IMR-90 (cell line): ENCODE measurements at regions not wholly inside any gene's neighbourhood (a gene's known extent, or its start where the extent isn't known, plus 50 kb on each side); places are given as distances from the start of the nearest gene placed in this dataset.

Experiments
- ATAC-seq: fragments of 200-7000 bp; cut with Tn5 transposase; 2 replicates; pipeline ENCODE4 v1.9.1; 2020; ENCODE audit warnings: low read depth, mild to moderate bottlenecking, moderate library complexity
- BruUV-seq: library from RNA; stranded (reverse); fragments of 400-500 nt; replicated peaks from 2 replicates; lab custom pipeline; 2021; lab: Mats Ljungman, UMichigan
- CTCF ChIA-PET: fragments of 300-600 bp; formaldehyde crosslinking; extraction: SDS; loops from one replicate; lab custom pipeline; 2021; ENCODE audit warnings: antibody characterized with exemption; lab: Yijun Ruan, JAX
- POLR2A ChIA-PET: fragments of 300-600 bp; sonication (Branson Sonifier 250); formaldehyde crosslinking; loops from one replicate; lab custom pipeline; 2022; ENCODE audit warnings: antibody characterized with exemption; ENCODE audit not compliant: unreplicated experiment; lab: Charles Lee
- DNase-seq: peaks from one replicate; pipeline ENCODE4 v3.0.0; 2013
- H2AFZ ChIP-seq: replicated peaks from 2 replicates; pipeline ENCODE3; 2013; ENCODE audit warnings: low read length, mild to moderate bottlenecking; ENCODE audit not compliant: poor library complexity
- H2AK5ac ChIP-seq: 2 replicates; pipeline ENCODE4 v1.6.1; 2013; ENCODE audit warnings: low read depth, low read length, inconsistent platforms
- H2AK9ac ChIP-seq: replicated peaks from 2 replicates; pipeline ENCODE3; 2013; ENCODE audit warnings: mild to moderate bottlenecking, low read depth, low read length, moderate library complexity; ENCODE audit not compliant: poor library complexity
- H2BK120ac ChIP-seq: 2 replicates; pipeline ENCODE4 v1.6.1; 2013; ENCODE audit warnings: low read depth, low read length, inconsistent platforms
- H2BK15ac ChIP-seq: 3 replicates; pipeline ENCODE4 v1.6.1; 2013; ENCODE audit warnings: low read depth, low read length, inconsistent platforms
- H2BK20ac ChIP-seq: 2 replicates; pipeline ENCODE4 v1.6.1; 2013; ENCODE audit warnings: low read depth, mild to moderate bottlenecking, inconsistent platforms, low read length, moderate library complexity
- H2BK5ac ChIP-seq: 2 replicates; pipeline ENCODE4 v1.6.1; 2013; ENCODE audit warnings: mild to moderate bottlenecking, low read depth, low read length, inconsistent platforms; ENCODE audit not compliant: poor library complexity, severe bottlenecking
- H3K14ac ChIP-seq: replicated peaks from 2 replicates; pipeline ENCODE4 v1.6.1; 2013; ENCODE audit warnings: low read depth, low read length, inconsistent platforms
- H3K18ac ChIP-seq: 2 replicates; pipeline ENCODE4 v1.6.1; 2013; ENCODE audit warnings: low read depth, low read length, control low read depth
- H3K23ac ChIP-seq: 2 replicates; pipeline ENCODE4 v1.6.1; 2013; ENCODE audit warnings: low read depth, low read length, inconsistent platforms
- H3K27ac ChIP-seq: 2 replicates; pipeline ENCODE4 v1.5.1; 2013; ENCODE audit warnings: mild to moderate bottlenecking, control low read depth, low read length; ENCODE audit not compliant: insufficient read depth
- H3K27me3 ChIP-seq: 2 replicates; pipeline ENCODE4 v1.6.1; 2013; ENCODE audit warnings: low read length; ENCODE audit not compliant: control insufficient read depth, insufficient read depth
- H3K36me3 ChIP-seq: 2 replicates; pipeline ENCODE4 v1.6.1; 2013; ENCODE audit warnings: low read length, mixed read lengths; ENCODE audit not compliant: control insufficient read depth, insufficient read depth
- H3K4ac ChIP-seq: 2 replicates; pipeline ENCODE4 v1.6.1; 2013; ENCODE audit warnings: low read depth, low read length, inconsistent platforms
- H3K4me1 ChIP-seq: 2 replicates; pipeline ENCODE4 v1.6.1; 2013; ENCODE audit warnings: low read length, mixed read lengths; ENCODE audit not compliant: control insufficient read depth, insufficient read depth
- H3K4me2 ChIP-seq: 2 replicates; pipeline ENCODE4 v1.6.1; 2013; ENCODE audit warnings: low read depth, mild to moderate bottlenecking, control low read depth, low read length, moderate library complexity
- H3K4me3 ChIP-seq: 2 replicates; pipeline ENCODE4 v1.5.1; 2013; ENCODE audit warnings: low read depth, mild to moderate bottlenecking, control low read depth, low read length, moderate library complexity; ENCODE audit not compliant: insufficient read depth
- H3K56ac ChIP-seq: 2 replicates; pipeline ENCODE4 v1.6.1; 2013; ENCODE audit warnings: low read length, inconsistent platforms; ENCODE audit not compliant: insufficient read depth; ENCODE audit errors: extremely low read depth
- H3K79me1 ChIP-seq, 2 experiments: 2 replicates each; pipeline ENCODE4 v1.6.1; 2013; ENCODE audit warnings: low read length in 2 of 2, inconsistent platforms in 1 of 2, low read depth in 1 of 2
- H3K9ac ChIP-seq: 2 replicates; pipeline ENCODE4 v1.6.1; 2013; ENCODE audit warnings: low read depth, low read length, control low read depth
- H3K9me1 ChIP-seq: 2 replicates; pipeline ENCODE4 v1.6.1; 2013; ENCODE audit warnings: low read length, inconsistent platforms; ENCODE audit not compliant: insufficient read depth
- H3K9me3 ChIP-seq: 2 replicates; pipeline ENCODE4 v1.6.1; 2013; ENCODE audit warnings: low read length; ENCODE audit not compliant: control insufficient read depth, insufficient read depth
- H4K20me1 ChIP-seq: 2 replicates; pipeline ENCODE4 v1.6.1; 2013; ENCODE audit warnings: low read length, inconsistent platforms; ENCODE audit not compliant: insufficient read depth
- H4K5ac ChIP-seq: 2 replicates; pipeline ENCODE4 v1.6.1; 2013; ENCODE audit warnings: mild to moderate bottlenecking, low read depth, low read length, control low read depth
- H4K8ac ChIP-seq, 2 experiments: 2 replicates each; pipeline ENCODE4 v1.6.1; 2013; ENCODE audit warnings: low read depth in 2 of 2, low read length in 2 of 2, control low read depth in 1 of 2, inconsistent platforms in 1 of 2
- H4K91ac ChIP-seq: 2 replicates; pipeline ENCODE4 v1.6.1; 2013; ENCODE audit warnings: low read depth, low read length, inconsistent platforms; ENCODE audit not compliant: insufficient read depth
- BHLHE40 ChIP-seq: fragments of 150-350 bp; IDR thresholded peaks from 2 replicates; pipeline ENCODE4 v1.6.1; 2016; ENCODE audit warnings: mild to moderate bottlenecking, low read depth, low read length
- CEBPB ChIP-seq: IDR thresholded peaks from 2 replicates; pipeline ENCODE4 v1.6.1; 2012; ENCODE audit warnings: low read depth, low read length, improper control_type of control experiment
- CHD1 ChIP-seq: IDR thresholded peaks from 2 replicates; pipeline ENCODE4 v1.6.1; 2012; ENCODE audit warnings: low read depth, low read length, improper control_type of control experiment
- MAZ ChIP-seq: IDR thresholded peaks from 2 replicates; pipeline ENCODE4 v1.6.1; 2012; ENCODE audit warnings: low read depth, mild to moderate bottlenecking, low read length, improper control_type of control experiment, moderate library complexity, borderline replicate concordance
- MXI1 ChIP-seq: IDR thresholded peaks from 2 replicates; pipeline ENCODE4 v1.6.1; 2012; ENCODE audit warnings: low read depth, mild to moderate bottlenecking, low read length, moderate library complexity, borderline replicate concordance
- POLR2A ChIP-seq: IDR thresholded peaks from 2 replicates; pipeline ENCODE4 v1.6.1; 2012; ENCODE audit warnings: mild to moderate bottlenecking, low read depth, low read length
- RAD21 ChIP-seq: IDR thresholded peaks from 2 replicates; pipeline ENCODE4 v1.6.1; 2012; ENCODE audit warnings: low read length, improper control_type of control experiment
- RCOR1 ChIP-seq: IDR thresholded peaks from 2 replicates; pipeline ENCODE4 v1.6.1; 2012; ENCODE audit warnings: mild to moderate bottlenecking, low read length, improper control_type of control experiment; ENCODE audit not compliant: insufficient replicate concordance
- SMC3 ChIP-seq: fragments of 150-350 bp; IDR thresholded peaks from 2 replicates; pipeline ENCODE4 v1.6.1; 2016; ENCODE audit warnings: low read depth, mild to moderate bottlenecking, antibody characterized with exemption, low read length, moderate library complexity
- WGBS, 2 experiments: methylation state at CpG; one replicate each; pipeline versions ENCODE4 v1.1.5 to v1.1.7; 2013; ENCODE audit warnings: missing lambda C conversion rate in 2 of 2; ENCODE audit not compliant: insufficient read length in 1 of 2; ENCODE audit errors: extremely low coverage in 2 of 2; 5-methylcytosine and 5-hydroxymethylcytosine counted together
- dilution Hi-C: fragments of 300-500 bp; cut with HindIII; formaldehyde crosslinking; loops from one replicate; pipeline ENCODE4 v1.14.3; 2018; ENCODE audit warnings: low sequenced_read_pairs; ENCODE audit not compliant: unreplicated experiment
- in situ Hi-C: fragments of 300-500 bp; cut with MboI; formaldehyde crosslinking; loops from 3 replicates; pipeline ENCODE4 v1.14.3; 2019; ENCODE audit warnings: low sequenced_read_pairs, inconsistent platforms, mixed read lengths
- intact Hi-C: fragments of 100-400 bp; cut with micrococcal nuclease; formaldehyde crosslinking; loops from 2 replicates; pipeline ENCODE4 v1.10.0; 2022

DNA sequence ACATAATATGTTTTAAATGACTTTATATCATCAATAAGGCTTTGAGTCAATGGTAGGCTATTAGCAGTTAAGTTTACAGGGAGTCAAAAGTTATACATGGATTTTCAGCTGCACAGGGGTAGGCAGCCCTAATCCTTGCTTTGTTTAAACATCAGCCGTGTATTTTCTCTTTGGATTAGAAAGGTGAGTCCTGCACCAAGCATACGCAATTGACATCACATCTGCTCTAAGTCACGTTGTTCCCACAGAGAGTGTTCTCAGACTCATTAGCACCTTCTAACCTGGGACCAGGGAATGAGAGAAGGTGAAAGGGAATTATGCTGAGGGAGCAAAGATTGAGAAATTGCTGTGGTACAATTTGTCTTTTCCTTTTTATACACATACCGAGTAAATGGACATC is 148.6 kb upstream of the ZNF804B start:
- H2BK120ac ChIP-seq: no peak overlapping the region
- no peak overlapping the region for H3K56ac ChIP-seq
- ATAC-seq: no peak
- CTCF ChIA-PET: no interaction called here
- H3K9me1 ChIP-seq: no peaks in the 10 kb centered on the region
- H4K91ac ChIP-seq: no peak overlapping the region
- no peak overlapping the region for H4K5ac ChIP-seq
- POLR2A ChIA-PET: no interaction called here
- in situ Hi-C loops (no loop called here), dilution Hi-C loops (no loop called here), intact Hi-C loops (no loop called here)
- no peak overlapping the region for H2BK5ac ChIP-seq
- no peak overlapping the region for H3K18ac ChIP-seq
- H2BK20ac ChIP-seq: no peak overlapping the region
- WGBS, 2 experiments: no CpG with 5 or more reads among the region's 4 CpGs
- no peak overlapping the region for H3K23ac ChIP-seq
- no peak overlapping the region for H2AK9ac ChIP-seq
- no peak overlapping the region for H3K4ac ChIP-seq
- TF ChIP-seq MXI1: no peak
- no peak for TF ChIP-seq RCOR1
- TF ChIP-seq MAZ: no peak
- no peak for TF ChIP-seq POLR2A
- no peak for TF ChIP-seq CEBPB
- no peak for TF ChIP-seq BHLHE40
- TF ChIP-seq SMC3: no peak
- no peak for TF ChIP-seq RAD21
- TF ChIP-seq CHD1: no peak
- no peak overlapping the region for H4K8ac ChIP-seq
- no peaks in the 10 kb centered on the region for H3K36me3 ChIP-seq
- H2AFZ ChIP-seq: no peak overlapping the region
- peaks cover 8% of the 10 kb centered on the region for H3K9me3 ChIP-seq
- H3K27ac ChIP-seq: no peak overlapping the region
- H3K4me2 ChIP-seq: no peak overlapping the region
- DNase-seq: no peak
- H2AK5ac ChIP-seq: no peak overlapping the region
- no peak overlapping the region for H3K9ac ChIP-seq
- no peaks in the 10 kb centered on the region for H3K27me3 ChIP-seq
- H3K4me3 ChIP-seq: no peak overlapping the region
- no peak overlapping the region for H2BK15ac ChIP-seq
- H3K4me1 ChIP-seq: no peaks in the 10 kb centered on the region
- BruUV-seq: no TSS peak
- no peaks in the 10 kb centered on the region for H4K20me1 ChIP-seq
- H3K79me1 ChIP-seq: no peaks in the 10 kb centered on the region
- H3K14ac ChIP-seq: no peak overlapping the region
